ENCODE measurements at regions not wholly inside any gene's neighbourhood (a gene's known extent, or its start where the extent isn't known, plus 50 kb on each side); places are given as distances from the start of the nearest gene placed in this dataset.
"Not testable (repeated sequence)": the region's sequence is repeated elsewhere in the genome, so short reads cannot be mapped to it uniquely, and the experiment has no call there.

DNA sequence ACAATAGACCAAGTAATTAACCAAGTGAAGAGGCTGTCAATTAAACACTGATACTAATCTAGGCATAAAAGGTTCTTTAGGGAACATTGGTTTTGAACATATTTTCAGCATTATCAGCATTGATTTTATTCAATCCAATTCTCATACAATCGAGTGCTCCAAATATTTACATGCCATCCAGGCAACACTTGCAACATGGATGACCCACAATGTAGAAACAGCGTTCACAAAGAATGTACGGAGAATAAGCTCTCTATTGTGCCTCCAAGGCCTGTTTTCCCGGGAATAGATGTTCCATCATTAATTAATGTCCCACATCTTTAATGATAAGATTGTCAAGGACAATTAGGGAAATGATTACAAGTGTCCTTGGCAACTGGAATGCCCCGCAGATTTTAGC lies 117.4 kb downstream of the RFX6 start:
- Histone ChIP-seq H3K27ac (no peak overlapping the region), H3K4me1 (no peaks in the 10 kb centered on the region), H3K27me3 (no peaks in the 10 kb centered on the region), H3K36me3 (ENCODE audit: low read depth, missing control alignments) (no peaks in the 10 kb centered on the region), H3K4me3 (no peak overlapping the region), H3K9me3 (no peaks in the 10 kb centered on the region)
- WGBS, 2 donors = 73 to 80% methylated on average over 5 of the region's 5 CpGs
- no peak for DNase-seq
- TF ChIP-seq, protein P1, sequence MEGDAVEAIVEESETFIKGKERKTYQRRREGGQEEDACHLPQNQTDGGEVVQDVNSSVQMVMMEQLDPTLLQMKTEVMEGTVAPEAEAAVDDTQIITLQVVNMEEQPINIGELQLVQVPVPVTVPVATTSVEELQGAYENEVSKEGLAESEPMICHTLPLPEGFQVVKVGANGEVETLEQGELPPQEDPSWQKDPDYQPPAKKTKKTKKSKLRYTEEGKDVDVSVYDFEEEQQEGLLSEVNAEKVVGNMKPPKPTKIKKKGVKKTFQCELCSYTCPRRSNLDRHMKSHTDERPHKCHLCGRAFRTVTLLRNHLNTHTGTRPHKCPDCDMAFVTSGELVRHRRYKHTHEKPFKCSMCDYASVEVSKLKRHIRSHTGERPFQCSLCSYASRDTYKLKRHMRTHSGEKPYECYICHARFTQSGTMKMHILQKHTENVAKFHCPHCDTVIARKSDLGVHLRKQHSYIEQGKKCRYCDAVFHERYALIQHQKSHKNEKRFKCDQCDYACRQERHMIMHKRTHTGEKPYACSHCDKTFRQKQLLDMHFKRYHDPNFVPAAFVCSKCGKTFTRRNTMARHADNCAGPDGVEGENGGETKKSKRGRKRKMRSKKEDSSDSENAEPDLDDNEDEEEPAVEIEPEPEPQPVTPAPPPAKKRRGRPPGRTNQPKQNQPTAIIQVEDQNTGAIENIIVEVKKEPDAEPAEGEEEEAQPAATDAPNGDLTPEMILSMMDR (IDR thresholded peaks at IDR 0.05) = no peak
- TF ChIP-seq POLR2A (IDR thresholded peaks at IDR 0.05) = no peak
- intact Hi-C loops (cut with DNase I; ENCODE audit: low total_unique reads) = no loop called here

DNA sequence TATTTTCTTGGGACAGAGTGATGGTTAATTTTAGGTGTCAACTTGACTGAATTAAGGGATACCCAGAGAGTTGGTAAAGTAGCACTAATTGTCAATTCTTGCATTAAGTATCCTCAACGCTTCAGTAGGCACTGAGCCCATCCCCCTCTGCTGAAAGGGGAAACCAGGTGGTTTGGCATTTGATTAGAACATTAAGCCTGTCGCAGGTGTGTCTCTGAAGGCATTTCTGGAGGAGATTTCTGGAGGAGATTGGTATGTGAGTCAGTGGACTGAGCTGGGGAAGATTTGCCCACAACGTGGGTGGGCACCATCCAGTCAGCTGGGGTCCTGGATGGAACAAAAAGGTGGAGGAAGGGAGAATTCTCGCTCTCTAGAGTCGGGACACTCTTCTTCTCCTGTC lies 119.8 kb downstream of the RFX6 start:
- intact Hi-C loops (cut with DNase I; ENCODE audit: low total_unique reads) = no loop called here
- Histone ChIP-seq H3K27ac (no peak overlapping the region), H3K4me1 (no peaks in the 10 kb centered on the region), H3K27me3 (no peaks in the 10 kb centered on the region), H3K36me3 (ENCODE audit: low read depth, missing control alignments) (no peaks in the 10 kb centered on the region), H3K4me3 (no peak overlapping the region), H3K9me3 (no peaks in the 10 kb centered on the region)
- no peak for TF ChIP-seq POLR2A (IDR thresholded peaks at IDR 0.05)
- TF ChIP-seq, protein P1 (IDR thresholded peaks at IDR 0.05) = no peak
- no peak for DNase-seq
- 66 to 70% methylated on average over 4 to 5 of the region's 5 CpGs for WGBS, 2 donors

DNA sequence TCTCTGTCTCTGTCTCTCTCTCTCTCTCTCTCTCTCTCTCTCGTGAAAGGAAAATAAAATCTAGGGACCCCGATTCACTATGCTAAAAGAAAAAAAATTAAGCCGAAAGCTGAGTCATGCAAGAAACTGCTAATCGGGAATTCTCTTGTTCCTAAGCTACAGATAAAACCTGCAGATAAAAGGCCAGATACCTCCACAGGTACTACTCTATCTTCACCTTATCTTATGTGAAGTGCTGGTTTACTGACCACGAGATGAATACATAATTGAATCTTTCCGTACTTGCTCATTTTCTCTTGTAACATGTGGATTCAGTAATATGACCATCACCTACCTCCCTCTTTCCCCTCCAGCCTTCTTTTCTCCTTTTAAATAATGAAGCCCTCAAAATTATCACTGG lies 120.5 kb downstream of the RFX6 start:
- H3K9me3 ChIP-seq = no peaks in the 10 kb centered on the region
- TF ChIP-seq POLR2A (IDR thresholded peaks at IDR 0.05) = no peak
- TF ChIP-seq, protein P1 (IDR thresholded peaks at IDR 0.05) = no peak
- H3K27me3 ChIP-seq = no peaks in the 10 kb centered on the region
- DNase-seq = no peak
- intact Hi-C loops (cut with DNase I; ENCODE audit: low total_unique reads) = no loop called here
- no peak overlapping the region for H3K4me3 ChIP-seq
- WGBS, 2 donors = 77 to 86% methylated on average over 6 of the region's 6 CpGs
- no peak overlapping the region for H3K27ac ChIP-seq
- H3K36me3 ChIP-seq (ENCODE audit: low read depth, missing control alignments) = no peaks in the 10 kb centered on the region
- no peaks in the 10 kb centered on the region for H3K4me1 ChIP-seq

DNA sequence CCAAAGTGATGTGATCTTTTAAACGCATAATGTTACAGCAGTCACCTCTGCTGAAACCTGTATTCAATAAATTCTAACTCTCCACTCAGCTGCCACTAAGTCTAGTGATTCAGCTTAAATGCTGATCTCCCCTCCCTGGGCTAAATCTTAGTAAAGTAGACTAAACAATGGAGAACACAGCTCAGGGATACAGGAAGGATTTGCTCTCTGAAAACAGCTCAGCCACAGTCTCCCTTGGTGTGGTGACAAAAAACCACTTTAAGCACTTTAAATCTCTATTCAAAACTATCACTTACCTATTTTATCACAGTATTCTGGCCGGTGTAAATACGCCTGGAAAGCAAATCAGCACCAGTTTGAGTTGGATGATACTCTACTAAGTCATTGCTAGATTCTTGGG lies 130.6 kb downstream of the RFX6 start:
- intact Hi-C loops (cut with DNase I; ENCODE audit: low total_unique reads) = no loop called here
- Histone ChIP-seq H3K9me3 (no peaks in the 10 kb centered on the region), H3K36me3 (ENCODE audit: low read depth, missing control alignments) (no peaks in the 10 kb centered on the region), H3K4me3 (no peak overlapping the region), H3K27me3 (no peaks in the 10 kb centered on the region), H3K27ac (no peak overlapping the region), H3K4me1 (no peaks in the 10 kb centered on the region)
- TF ChIP-seq, protein P1 (IDR thresholded peaks at IDR 0.05) = no peak
- no peak for DNase-seq
- WGBS, 2 donors = 81 to 84% methylated on average over 3 of the region's 3 CpGs

DNA sequence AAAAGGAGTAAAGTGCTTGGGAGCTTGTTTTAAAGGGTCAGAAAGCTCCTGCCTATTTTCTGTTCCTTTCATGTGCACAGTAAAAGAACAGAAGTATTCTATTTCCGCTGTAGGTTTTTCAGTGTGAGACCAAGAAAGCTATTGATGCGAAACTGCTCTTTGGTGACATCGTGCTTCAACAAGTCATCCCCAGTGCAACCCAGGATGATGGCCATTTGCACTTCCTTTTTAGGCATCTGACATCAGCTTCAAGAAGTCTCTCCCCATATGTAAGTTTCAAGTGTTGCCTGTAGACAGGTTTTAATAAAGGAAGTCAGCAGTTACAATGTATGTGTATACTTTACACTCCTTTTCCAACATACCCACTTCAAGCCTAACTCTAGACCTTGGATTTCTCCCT lies 131.6 kb downstream of the RFX6 start:
- no peaks in the 10 kb centered on the region for H3K4me1 ChIP-seq
- WGBS, 2 donors = 79 to 90% methylated on average over 3 of the region's 3 CpGs
- no peak for DNase-seq
- no peak overlapping the region for H3K27ac ChIP-seq
- no peak overlapping the region for H3K4me3 ChIP-seq
- H3K9me3 ChIP-seq = no peaks in the 10 kb centered on the region
- intact Hi-C loops (cut with DNase I; ENCODE audit: low total_unique reads) = no loop called here
- no peak for TF ChIP-seq POLR2A (IDR thresholded peaks at IDR 0.05)
- TF ChIP-seq, protein P1 (IDR thresholded peaks at IDR 0.05) = no peak
- H3K27me3 ChIP-seq = no peaks in the 10 kb centered on the region
- no peaks in the 10 kb centered on the region for H3K36me3 ChIP-seq (ENCODE audit: low read depth, missing control alignments)

DNA sequence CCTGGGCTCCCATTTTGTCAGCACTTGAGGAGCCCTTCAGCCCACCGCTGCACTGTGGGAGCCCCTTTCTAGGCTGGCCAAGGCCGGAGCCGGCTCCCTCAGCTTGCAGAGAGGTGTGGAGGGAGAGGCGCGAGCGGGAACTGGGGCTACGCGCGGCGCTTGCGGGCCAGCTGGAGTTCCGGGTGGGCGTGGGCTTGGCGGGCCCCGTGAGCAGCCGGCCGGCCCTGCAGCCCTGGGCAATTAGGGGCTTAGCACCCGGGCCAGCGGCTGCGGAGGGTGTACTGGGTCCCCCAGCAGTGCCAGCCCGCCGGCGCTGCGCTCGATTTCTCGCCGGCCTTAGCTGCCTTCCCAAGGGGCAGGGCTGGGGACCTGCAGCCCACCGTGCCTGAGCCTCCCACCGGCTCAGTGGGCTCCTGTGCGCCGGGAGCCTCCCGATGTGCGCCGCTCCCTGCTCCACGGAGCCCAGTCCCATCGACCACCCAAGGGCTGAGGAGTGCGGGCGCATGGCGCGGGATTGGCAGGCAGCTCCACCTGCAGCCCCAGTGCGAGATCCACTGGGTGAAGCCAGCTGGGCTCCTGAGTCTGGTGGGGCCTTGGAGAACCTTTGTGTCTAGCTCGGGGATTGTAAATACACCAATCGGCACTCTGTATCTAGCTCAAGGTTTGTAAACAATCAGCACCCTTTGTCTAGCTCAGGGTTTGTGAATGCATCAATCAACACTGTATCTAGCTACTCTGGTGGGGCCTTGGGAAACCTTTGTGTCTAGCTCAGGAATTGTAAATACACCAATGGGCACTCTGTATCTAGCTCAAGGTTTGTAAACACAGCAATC lies 137.8 kb downstream of the RFX6 start:
- H3K27me3 ChIP-seq; intact Hi-C loops (cut with DNase I; ENCODE audit: low total_unique reads); H3K36me3 ChIP-seq (ENCODE audit: low read depth, missing control alignments); H3K9me3 ChIP-seq; H3K4me1 ChIP-seq; H3K27ac ChIP-seq: not testable (repeated sequence)
- peak; percentile 14 for DNase-seq
- peak overlapping the region; percentile 26 to 45 for H3K4me3 ChIP-seq
- WGBS, 2 donors = 76 to 82% methylated on average over 8 to 42 of the region's 43 CpGs

DNA sequence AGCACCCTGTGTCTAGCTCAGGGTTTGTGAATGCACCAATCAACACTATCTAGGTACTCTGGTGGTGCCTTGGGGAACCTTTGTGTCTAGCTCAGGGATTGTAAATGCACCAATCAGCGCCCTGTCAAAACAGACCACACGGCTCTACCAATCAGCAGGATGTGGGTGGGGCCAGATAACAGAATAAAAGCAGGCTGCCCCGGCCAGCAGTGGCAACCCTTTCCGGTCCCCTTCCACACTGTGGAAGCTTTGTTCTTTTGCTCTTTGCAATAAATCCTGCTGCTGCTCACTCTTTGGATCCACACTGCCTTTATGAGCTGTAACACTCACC lies 138.4 kb downstream of the RFX6 start:
- intact Hi-C loops (cut with DNase I; ENCODE audit: low total_unique reads); H3K4me1 ChIP-seq; H3K27ac ChIP-seq; H3K9me3 ChIP-seq; H3K27me3 ChIP-seq; H3K36me3 ChIP-seq (ENCODE audit: low read depth, missing control alignments): not testable (repeated sequence)
- WGBS, 2 donors = 73 to 75% methylated on average over 4 of the region's 4 CpGs
- peak; percentile 25 for DNase-seq
- peak overlapping the region in 1 of 2 donors; percentile 45 for H3K4me3 ChIP-seq

Measured in testis (tissue), 2 donors.